ENCODE measurements at regions not wholly inside any gene's neighbourhood (a gene's known extent, or its start where the extent isn't known, plus 50 kb on each side); places are given as distances from the start of the nearest gene placed in this dataset.

GRCh38 chr5:142435410-142436115 lies 110.7 kb upstream of the SPRY4 start:
- no peak for DNase-seq (ENCODE audit: low read depth in 2 of 2, low spot score in 1 of 2)

DNA sequence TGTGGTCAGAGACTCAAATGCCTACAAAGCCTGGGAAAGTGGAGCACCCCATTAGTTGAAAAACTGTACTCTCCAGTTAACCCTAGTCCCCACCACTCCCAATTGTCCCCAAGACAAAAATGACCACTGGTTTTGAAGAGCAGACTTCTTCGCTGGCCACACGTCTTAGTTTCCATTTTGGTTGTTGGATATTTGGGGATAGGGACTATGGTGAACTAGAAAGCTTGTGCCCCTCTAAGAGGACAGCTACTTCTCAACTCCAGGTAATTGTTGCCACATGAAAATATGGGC lies 109.4 kb upstream of the SPRY4 start:
- DNase-seq (ENCODE audit: low read depth in 2 of 2, low spot score in 1 of 2), result no peak

- no peak for DNase-seq (ENCODE audit: low read depth in 2 of 2, low spot score in 1 of 2)
Observed at GRCh38 chr5:142433526-142434321, 108.9 kb upstream of the SPRY4 start.

DNA sequence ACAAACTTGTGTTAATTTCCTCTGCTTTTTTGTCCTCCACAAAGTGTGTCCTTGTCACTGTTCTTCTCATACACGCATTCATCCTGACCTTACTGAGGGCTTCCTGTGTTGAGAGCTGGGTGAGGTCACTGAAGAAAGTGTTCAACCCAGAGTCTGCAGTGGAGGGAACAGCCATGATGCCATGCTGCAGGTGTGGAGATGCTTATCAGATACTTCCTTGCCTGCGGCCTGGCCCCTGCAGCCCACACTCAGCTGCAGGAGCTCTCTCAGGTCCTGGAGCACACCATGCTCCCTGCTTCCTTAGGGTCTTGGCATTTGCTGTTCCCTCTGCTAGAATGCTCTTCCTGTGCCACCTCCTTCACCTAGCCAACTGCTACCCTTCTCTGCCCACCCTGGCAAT lies 108.1 kb upstream of the SPRY4 start:
- no peak for DNase-seq (ENCODE audit: low read depth in 2 of 2, low spot score in 1 of 2)

- DNase-seq (ENCODE audit: low read depth in 2 of 2, low spot score in 1 of 2), result no peak
Observed at GRCh38 chr5:142432369-142432863, 107.6 kb upstream of the SPRY4 start.

GRCh38 chr5:142428773-142429473 lies 104.1 kb upstream of the SPRY4 start:
- no peak for DNase-seq (ENCODE audit: low read depth in 2 of 2, low spot score in 1 of 2)

DNA sequence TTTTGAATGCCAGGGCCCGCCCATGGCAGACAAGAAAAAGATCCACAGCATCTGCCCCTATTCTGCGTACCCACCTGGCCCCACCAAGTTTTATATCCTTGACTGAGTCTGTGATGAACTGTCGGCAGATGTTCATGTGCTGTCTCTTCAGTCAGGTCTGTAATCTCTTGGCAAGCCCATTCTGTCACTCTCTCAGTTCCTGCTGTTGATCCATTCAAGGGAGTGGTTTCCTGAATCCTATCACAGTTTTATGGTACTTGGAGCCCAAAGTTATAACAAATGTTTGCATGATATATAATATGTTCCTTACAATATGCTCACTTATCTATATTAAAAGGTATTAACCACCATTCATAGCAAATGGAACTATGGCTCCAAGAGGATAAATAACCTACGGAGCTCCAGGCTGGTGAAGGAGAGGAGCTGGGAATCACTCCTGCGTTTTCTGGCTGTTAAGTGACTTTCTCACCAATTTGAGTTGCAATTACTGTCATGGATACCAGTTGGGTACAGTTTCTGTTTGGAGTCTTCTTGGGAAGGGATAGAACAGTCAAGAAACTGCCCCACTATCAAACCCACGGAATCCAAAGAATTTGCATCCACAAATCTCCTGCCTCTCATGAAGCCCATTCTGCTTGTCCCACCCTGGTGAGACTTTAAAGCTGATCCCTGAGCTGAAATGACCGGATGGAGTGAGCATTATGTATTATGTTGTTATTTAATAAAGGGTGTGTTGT lies 103.4 kb upstream of the SPRY4 start:
- DNase-seq (ENCODE audit: low read depth in 2 of 2, low spot score in 1 of 2), result no peak

- DNase-seq (ENCODE audit: low read depth in 2 of 2, low spot score in 1 of 2), result no peak
Observed at GRCh38 chr5:142427529-142427928, 102.7 kb upstream of the SPRY4 start.

GRCh38 chr5:142427015-142427364 lies 102.2 kb upstream of the SPRY4 start:
- DNase-seq (ENCODE audit: low read depth in 2 of 2, low spot score in 1 of 2), result no peak

DNA sequence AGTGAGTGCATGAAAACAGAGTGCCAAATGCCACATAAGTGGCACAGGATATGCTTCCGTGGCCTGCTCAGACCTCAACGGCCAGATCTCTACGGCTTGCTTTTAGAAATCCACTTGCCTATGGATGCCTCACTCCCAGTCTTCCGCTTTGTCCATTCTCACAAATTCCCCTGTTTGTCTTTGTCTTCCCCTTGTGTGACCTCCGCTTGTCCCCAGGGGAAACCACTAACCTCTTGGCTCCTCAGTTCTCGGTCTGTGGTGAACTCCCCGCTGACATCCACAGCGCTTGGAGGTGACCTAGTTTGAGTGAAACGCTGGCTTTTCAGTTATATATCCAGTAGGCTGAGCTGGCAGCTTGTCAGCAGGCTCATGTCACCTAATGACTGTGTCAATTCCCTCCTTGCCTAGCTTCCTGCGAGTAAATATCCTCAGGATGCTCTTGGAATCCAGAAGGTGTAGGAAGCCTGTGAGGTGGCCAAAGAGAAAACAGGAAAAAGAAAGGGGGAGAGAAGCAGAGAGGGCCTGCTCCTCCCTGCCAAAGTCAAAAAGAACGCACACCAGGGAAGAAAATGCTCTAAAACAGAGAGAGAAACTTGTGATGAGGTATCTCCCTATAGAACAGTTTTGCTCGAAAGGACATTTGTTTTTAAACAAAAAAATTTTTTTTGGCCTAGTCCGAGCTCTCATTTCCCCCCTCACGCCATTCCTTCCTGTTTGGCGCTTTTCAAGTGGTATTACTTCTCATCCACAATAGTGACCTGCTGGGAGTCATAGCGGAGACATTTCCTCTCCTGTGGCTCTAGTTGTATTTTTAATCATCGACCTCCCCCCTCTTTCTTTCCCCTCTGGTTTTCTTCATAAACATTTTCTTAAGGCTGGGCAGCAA lies 101.6 kb upstream of the SPRY4 start:
- DNase-seq (ENCODE audit: low read depth in 2 of 2, low spot score in 1 of 2), result no peak

GRCh38 chr5:142425286-142426065 lies 100.7 kb upstream of the SPRY4 start:
- no peak for DNase-seq (ENCODE audit: low read depth in 2 of 2, low spot score in 1 of 2)

DNA sequence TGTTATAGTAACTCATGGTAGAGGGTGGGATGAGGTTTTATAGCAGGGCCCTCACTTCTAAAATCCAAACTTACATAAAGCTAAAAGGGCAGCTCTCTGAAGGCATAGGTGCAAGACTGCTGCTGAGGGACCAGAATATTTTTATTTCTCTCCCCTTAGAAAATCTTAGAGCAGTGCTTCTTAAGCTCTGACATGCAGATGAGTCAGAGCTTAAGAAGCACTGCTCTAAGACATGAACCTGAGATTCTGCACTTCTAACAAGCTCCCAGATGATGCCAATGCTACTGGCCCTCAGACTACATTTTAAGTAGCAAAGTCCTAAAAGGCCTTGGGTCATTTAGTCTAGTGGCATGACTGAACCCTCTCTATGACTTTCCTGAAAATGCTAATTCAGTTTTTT lies 97.6 kb upstream of the SPRY4 start:
- no peak for DNase-seq (ENCODE audit: low read depth in 2 of 2, low spot score in 1 of 2)

- no peak for DNase-seq (ENCODE audit: low read depth in 2 of 2, low spot score in 1 of 2)
Observed at GRCh38 chr5:142421621-142422397, 97.0 kb upstream of the SPRY4 start.

GRCh38 chr5:142421228-142421617 lies 96.4 kb upstream of the SPRY4 start:
- DNase-seq (ENCODE audit: low read depth in 2 of 2, low spot score in 1 of 2), result no peak

- no peak for DNase-seq (ENCODE audit: low read depth in 2 of 2, low spot score in 1 of 2)
Observed at GRCh38 chr5:142420561-142421227, 95.9 kb upstream of the SPRY4 start.

GRCh38 chr5:142412581-142412980 lies 87.8 kb upstream of the SPRY4 start:
- DNase-seq (ENCODE audit: low read depth in 2 of 2, low spot score in 1 of 2), result no peak

DNA sequence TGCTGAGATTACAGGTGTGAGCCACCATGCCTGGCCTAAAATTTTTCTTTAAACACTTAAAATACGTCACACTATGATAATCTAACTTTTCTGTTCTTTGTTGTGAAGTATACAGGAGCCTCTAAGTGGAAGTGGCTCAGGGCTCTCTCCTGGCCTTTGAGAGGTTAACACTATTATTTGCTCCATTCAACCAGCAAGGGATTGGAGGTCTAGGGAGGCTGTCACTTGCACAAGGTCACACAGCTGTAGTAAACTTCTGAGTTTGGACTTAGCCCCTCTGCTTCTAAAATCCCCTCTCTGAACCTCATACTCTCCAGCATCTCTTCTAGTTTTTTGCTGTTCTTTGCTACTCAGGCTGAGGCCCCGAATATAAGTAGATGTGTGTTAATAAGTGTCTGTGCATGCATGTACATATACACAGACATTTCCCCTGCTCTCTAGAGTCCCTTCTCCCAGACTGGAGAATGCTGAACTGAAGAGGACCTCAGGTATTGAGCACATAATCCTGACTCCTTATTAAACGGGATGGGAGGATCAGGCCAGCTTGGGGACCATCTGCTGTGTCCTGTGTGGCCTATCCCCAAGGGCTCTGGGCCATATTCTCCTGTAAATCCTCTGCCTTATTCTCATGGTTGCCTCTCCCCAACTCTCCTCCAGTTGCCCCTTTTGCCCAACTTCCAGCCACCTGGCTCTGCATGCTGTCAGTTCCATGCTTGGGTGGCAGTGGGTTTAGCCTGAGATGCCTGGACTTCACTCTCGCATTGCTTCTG lies 87.0 kb upstream of the SPRY4 start:
- DNase-seq (ENCODE audit: low read depth in 2 of 2, low spot score in 1 of 2), result no peak

DNA sequence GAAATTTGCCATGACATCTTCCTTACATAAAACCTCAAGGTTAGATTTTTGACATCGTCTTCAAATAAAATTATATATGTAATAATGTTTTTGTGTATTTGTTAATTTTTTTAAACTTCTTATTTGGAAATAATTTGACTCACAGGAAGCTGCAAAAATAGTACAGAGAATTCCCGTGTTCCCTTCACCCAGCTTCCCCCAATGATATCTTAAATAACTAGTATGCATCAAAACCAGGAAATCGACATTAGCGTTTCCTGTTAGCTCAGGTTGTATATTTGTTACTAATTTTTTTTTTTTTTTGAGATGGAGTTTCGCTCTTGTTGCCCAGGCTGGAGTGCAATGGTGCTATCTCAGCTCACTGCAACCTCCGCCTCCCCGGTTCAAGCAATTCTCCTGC lies 86.3 kb upstream of the SPRY4 start:
- no peak for DNase-seq (ENCODE audit: low read depth in 2 of 2, low spot score in 1 of 2)

All from stimulated activated CD8-positive, alpha-beta memory T cell treated with anti-CD3 and anti-CD28 coated beads, Interleukin-4, amount 100 ng/mL, for 4 hours (primary cell).